GM12892 (cell line): ENCODE measurements at regions not wholly inside any gene's neighbourhood (a gene's known extent, or its start where the extent isn't known, plus 50 kb on each side); places are given as distances from the start of the nearest gene placed in this dataset.
"Not testable (repeated sequence)": the region's sequence is repeated elsewhere in the genome, so short reads cannot be mapped to it uniquely, and the experiment has no call there.

Experiments
- DNase-seq: peaks from one replicate; pipeline ENCODE4 v3.0.0; 2011; ENCODE audit not compliant: insufficient read length
- FAIRE-seq: peaks from 2 replicates; lab custom pipeline; 2011; peaks lifted over from hg19 to GRCh38; lab: Jason Lieb, UNC
- POLR2A ChIP-seq: IDR thresholded peaks from 2 replicates; pipeline ENCODE4 v1.6.1; 2011; ENCODE audit warnings: low read depth, low read length, control low read depth
- POLR2AphosphoS5 ChIP-seq: IDR thresholded peaks from 2 replicates; pipeline ENCODE4 v1.6.1; 2011; ENCODE audit warnings: low read depth, low read length, control low read depth
- TAF1 ChIP-seq: IDR thresholded peaks from 2 replicates; pipeline ENCODE4 v1.6.1; 2011; ENCODE audit warnings: low read depth, mild to moderate bottlenecking, control low read depth, low read length, borderline replicate concordance

DNA sequence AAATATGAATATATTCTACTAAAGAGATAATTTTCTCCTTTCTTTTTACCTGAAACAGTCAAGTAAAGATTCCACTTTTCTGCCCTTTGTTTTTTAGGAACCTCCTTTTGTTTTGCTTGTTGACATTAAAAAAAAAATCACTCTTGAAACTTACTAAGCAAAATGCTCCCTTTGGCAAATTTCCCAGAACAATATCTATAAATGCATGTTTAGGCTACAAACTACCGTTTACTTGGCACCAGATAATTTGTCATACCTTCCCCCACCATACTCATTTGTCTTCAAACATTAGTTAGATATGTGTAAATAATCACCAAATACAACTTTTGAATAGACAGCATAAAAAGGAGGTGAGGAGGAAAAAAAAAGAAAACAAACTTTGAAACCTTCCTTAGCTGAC lies 604.7 kb downstream of the RFPL4B start:
- FAIRE-seq: no peak
- TF ChIP-seq POLR2A (no peak), POLR2AphosphoS5 (no peak), TAF1 (no peak)
- DNase-seq: no peak

DNA sequence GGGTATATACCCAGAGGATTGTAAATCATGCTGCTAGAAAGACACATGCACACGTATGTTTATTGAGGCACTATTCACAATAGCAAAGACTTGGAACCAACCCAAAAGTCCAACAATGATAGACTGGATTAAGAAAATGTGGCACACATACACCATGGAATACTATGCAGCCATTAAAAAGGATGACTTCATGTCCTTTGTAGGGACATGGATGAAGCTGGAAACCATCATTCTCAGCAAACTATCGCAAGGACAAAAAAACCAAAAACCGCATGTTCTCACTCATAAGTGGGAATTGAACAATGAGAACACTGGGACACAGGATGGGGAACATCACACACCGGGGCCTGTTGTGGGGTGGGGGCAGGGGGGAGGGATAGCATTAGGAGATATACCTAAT lies 608.6 kb downstream of the RFPL4B start:
- DNase-seq, FAIRE-seq: not testable (repeated sequence)

DNA sequence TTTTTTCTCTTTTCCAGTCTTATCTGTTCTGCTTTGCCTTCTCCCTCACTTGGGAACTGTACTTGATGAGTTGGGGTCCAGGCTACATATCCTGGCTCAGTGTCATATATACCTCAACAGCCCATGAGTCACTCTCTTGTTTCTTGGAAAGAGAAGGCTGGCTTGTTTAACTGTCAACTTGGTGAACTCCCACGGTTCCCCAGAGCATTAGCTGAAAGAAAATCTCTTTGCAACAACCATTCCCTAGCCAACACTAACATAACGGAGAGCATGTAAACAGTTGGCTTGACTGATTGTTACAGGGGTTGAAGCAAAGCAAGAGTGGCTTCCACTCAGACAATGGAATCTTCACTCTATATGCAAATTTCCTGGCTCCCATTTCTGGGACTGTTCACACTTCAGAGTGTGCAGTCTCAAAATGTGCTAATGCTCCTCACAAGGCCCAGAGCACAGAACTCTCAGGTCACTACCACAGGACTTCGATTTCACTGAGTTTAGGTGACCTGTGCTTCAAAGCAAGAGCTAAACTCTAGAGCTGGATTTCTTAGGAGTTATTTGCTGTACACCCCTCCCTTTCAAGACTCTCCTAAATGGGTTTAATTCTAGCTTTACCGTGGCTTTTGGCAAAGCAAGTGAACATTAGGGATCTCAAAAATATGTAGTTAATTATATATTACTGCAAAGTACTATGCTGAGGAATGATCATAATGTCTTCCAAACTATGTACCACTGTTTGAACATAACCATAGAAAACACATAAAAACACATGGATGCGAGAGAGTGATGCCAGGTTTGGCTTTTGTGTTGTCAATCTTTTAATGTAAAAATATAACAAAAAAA lies 609.8 kb downstream of the RFPL4B start:
- FAIRE-seq: no peak
- no peak for DNase-seq
- TF ChIP-seq POLR2AphosphoS5: no peak
- no peak for TF ChIP-seq TAF1
- no peak for TF ChIP-seq POLR2A

DNA sequence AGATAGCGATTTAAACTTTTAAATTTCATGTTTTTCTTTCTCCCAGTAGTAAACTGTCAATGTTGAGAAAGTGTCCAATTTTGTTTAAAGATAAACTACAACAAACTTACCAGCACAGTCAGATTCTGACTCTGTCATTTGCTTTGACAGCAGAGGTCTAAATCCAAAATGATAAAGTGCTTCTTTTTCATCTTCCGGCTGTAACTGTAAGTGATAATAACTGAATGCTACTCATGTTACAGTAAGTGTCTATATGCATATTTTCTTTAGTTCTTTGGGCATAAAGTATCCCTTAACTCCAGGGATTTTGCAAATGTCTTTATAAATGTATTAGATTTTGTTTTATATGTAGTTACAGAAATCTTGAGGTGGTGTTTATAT lies 610.4 kb downstream of the RFPL4B start:
- TF ChIP-seq POLR2AphosphoS5 (no peak), TAF1 (no peak), POLR2A (no peak)
- DNase-seq (no peak), FAIRE-seq (no peak)

DNA sequence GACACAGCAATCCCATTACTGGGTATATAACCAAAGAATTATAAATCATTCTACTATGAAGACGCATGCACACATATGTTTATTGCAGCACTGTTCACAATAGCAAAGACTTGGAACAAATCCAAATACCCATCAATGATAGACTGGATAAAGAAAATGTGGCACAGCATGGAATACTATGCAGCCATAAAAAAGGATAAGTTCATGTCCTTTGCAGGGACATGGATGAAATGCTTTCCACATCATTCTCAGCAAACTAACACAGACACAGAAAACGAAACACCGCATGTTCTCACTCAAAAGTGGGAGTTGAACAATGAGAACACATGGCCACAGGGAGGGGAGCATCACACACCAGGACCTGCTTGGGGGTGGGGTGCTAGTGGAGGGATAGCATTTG lies 613.0 kb downstream of the RFPL4B start:
- not testable (repeated sequence) for DNase-seq, FAIRE-seq

DNA sequence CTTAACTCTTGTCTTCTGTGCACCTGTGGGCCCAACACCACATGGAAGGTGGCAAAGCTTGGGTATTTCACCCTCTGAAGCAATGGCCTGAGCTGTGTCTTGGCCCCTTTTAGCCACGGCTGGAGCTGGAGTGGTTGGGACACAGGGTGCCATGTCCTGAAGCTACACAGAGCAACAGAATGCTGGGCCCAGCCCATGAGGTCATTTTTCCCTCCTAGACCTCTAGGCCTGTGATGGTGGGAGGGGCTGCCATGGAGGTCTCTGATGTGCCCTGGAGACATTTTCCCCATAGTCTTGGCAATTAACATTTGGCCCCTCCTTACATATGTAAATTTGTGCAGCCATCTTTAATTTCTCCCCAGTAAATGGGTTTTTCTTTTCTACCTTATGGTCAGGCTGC lies 620.8 kb downstream of the RFPL4B start:
- TF ChIP-seq POLR2A (no peak), TAF1 (no peak), POLR2AphosphoS5 (no peak)
- no peak for DNase-seq
- no peak for FAIRE-seq

DNA sequence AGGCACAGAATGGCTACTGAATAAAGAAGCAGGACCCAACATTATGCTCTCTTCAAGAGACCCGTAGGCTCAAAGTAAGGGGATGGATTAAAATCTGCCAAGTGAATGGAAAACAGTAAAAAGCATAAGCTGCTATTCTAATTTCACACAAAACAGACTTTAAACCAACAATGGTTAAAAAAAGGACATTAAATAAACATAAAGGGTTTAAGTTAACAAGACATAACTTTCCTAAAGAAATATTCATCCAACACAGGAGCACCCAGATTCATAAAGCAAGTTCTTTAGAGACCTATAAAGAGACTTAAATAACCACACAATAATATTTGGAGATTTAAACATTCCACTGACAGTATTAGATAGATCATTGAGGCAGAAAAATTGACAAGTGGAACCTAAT lies 624.5 kb downstream of the RFPL4B start:
- no peak for TF ChIP-seq POLR2A
- TF ChIP-seq TAF1: no peak
- no peak for TF ChIP-seq POLR2AphosphoS5
- DNase-seq (no peak), FAIRE-seq (no peak)

DNA sequence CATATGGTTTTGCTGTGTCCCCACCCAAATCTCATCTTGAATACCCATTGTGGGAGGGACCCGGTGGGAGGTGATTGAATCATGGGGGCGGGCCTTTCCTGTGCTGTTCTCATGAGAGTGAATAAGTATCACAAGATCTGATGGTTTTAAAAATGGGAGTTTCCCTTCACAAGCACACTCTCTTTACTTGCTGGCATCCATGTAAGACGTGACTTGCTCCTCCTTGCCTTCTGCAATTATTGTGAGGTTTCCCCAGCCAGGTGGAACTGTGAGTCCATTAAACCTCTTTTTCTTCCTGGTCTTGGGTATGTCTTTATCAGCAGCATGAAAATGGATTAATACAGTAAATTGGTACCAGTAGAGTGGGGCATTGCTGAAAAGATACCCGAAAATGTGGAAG lies 627.8 kb downstream of the RFPL4B start:
- FAIRE-seq, DNase-seq: not testable (repeated sequence)

DNA sequence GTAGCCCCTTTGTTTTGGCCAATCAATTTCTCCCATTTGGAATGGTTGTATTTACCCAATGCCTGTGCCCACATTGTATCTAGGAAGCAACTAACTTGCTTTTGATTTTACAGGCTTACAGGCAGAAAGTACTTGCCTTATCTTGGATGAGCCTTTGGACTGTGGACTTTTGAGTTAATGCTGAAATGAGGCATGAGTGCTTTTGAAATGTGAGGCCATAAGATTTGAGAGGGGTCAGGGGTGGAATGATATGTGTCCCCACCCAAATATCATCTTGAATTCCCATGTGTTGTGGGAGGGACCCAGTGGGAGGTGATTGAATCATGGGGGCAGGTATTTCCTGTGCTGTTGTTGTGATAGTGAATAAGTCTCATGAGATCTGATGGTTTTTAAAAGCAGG lies 629.4 kb downstream of the RFPL4B start:
- not testable (repeated sequence) for FAIRE-seq, DNase-seq

DNA sequence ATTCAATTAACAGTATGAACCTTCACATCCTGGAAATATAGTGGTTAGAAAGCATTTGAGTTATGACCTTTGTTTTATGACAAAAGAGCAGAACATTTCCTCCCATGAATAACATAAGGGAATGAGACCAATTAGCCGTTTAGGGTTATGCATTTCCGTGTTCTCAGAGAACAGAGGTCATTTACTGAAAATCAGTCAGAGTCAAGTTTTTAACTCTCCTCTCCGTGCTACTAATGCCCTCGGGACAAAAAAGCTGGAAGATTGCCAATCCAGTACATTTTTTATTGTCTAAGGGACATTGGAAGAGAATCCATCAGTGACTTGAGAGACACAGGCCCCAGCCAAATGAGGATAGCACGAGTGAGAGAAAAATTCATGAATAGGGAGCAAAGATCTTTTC lies 632.7 kb downstream of the RFPL4B start:
- no peak for FAIRE-seq
- no peak for TF ChIP-seq POLR2AphosphoS5
- TF ChIP-seq TAF1: no peak
- TF ChIP-seq POLR2A: no peak
- no peak for DNase-seq

DNA sequence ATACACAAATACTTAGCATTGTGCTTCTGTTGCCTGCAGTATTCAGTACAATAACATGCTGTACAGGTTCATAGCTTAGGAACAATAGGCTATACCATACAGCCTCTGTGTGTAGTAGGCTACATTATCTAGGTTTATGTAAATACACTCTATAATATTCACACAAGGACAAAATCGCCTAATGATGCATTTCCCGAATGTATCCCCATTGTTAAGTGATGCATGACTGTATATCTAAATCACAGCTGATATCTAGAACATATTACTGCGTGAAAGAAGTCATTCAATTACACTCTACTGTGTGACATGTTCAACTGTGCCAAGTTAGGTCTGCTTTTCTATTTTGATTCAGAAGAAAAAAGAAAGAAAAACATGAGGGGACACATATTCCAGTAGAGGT lies 633.5 kb downstream of the RFPL4B start:
- FAIRE-seq (no peak), DNase-seq (no peak)
- TF ChIP-seq POLR2A (no peak), TAF1 (no peak), POLR2AphosphoS5 (no peak)

DNA sequence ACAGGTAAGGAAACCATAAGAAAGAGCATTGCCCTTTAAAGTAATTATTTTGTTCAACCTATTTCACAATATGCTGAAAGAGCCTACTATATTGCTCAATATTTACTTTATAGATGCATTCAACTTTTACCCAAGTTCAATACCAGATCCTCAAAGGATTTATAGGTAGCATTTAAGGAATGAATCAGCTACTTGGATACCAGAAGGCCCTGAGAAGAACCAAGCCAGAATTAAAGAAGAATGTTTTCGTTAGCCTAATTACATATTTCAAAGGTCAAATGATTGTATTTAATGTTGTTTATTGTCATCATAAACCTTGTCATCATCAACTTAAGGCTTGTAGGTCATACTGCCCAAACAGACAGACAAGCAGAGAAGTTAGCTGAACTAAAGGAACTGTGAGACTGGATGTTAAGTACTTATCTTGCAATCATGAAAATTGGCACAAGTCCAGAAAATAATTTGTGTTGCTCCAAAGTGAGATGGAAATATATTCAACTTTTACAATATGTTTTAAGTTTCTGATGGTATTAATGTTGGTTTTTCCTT lies 636.7 kb downstream of the RFPL4B start:
- FAIRE-seq (no peak), DNase-seq (no peak)
- TF ChIP-seq POLR2A: no peak
- no peak for TF ChIP-seq POLR2AphosphoS5
- TF ChIP-seq TAF1: no peak

DNA sequence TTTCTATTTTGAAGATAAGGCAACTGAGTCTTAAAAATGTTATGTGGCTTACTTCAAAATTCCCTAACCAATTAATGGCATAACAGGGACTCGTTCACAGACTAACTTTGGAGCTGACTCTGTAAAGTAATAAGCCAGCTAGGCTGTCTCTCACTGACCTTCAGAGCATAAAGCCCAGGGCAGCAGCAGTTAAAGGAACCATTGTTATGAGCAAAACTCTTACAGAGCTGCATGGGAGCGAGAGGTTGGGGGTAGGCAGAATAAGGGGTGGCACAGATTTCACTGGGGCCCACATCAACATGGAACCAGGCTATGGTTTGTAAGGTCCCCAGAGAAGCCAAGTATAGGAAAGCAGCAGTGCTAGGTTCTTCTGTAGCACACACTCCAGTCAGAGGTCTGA lies 637.8 kb downstream of the RFPL4B start:
- TF ChIP-seq POLR2AphosphoS5 (no peak), TAF1 (no peak), POLR2A (no peak)
- FAIRE-seq (no peak), DNase-seq (no peak)
